ENCODE measurements at regions not wholly inside any gene's neighbourhood (a gene's known extent, or its start where the extent isn't known, plus 50 kb on each side); places are given as distances from the start of the nearest gene placed in this dataset.

GRCh38 chr2:125371867-125372266 lies 1284.1 kb upstream of the GYPC start:
- CTCF ChIA-PET = no interaction called here
- POLR2A ChIA-PET = interaction anchor here (0.6 kb wide), 1 partner anchor 30 kb away, joined by 3 read pairs; no protein-coding TSS in a partner anchor
- Mint-ChIP-seq H3K4me3 (ENCODE audit: unreplicated experiment) (no peak overlapping the region), H3K9me3 (ENCODE audit: unreplicated experiment) (no peaks in the 10 kb centered on the region), H3K4me1 (ENCODE audit: insufficient read depth, unreplicated experiment) (no peaks in the 10 kb centered on the region), H3K27me3 (ENCODE audit: insufficient read depth, unreplicated experiment) (no peaks in the 10 kb centered on the region), H3K36me3 (ENCODE audit: insufficient read depth, unreplicated experiment) (peaks cover 7% of the 10 kb centered on the region), H3K27ac (ENCODE audit: low read depth, unreplicated experiment) (no peak overlapping the region)
- peak; percentile 2 for DNase-seq (ENCODE audit: unreplicated experiment)
- BruUV-seq (replicated peaks) = no TSS peak
- intact Hi-C loops (cut with micrococcal nuclease) = no loop called here
- TF ChIP-seq CTCF (IDR thresholded peaks at IDR 0.05; ENCODE audit: unreplicated experiment) = no peak

- Mint-ChIP-seq H3K27ac (ENCODE audit: low read depth, unreplicated experiment) (no peak overlapping the region), H3K4me1 (ENCODE audit: insufficient read depth, unreplicated experiment) (no peaks in the 10 kb centered on the region), H3K4me3 (ENCODE audit: unreplicated experiment) (no peak overlapping the region), H3K27me3 (ENCODE audit: insufficient read depth, unreplicated experiment) (no peaks in the 10 kb centered on the region), H3K36me3 (ENCODE audit: insufficient read depth, unreplicated experiment) (peaks cover 7% of the 10 kb centered on the region), H3K9me3 (ENCODE audit: unreplicated experiment) (no peaks in the 10 kb centered on the region)
- intact Hi-C loops (cut with micrococcal nuclease) = no loop called here
- TF ChIP-seq CTCF (IDR thresholded peaks at IDR 0.05; ENCODE audit: unreplicated experiment) = no peak
- no TSS peak for BruUV-seq (replicated peaks)
- ChIA-PET POLR2A (no interaction called here), CTCF (no interaction called here)
- DNase-seq (ENCODE audit: unreplicated experiment) = no peak
These were observed 1282.7 kb upstream of the GYPC start for GRCh38 chr2:125373293-125373692.

GRCh38 chr2:125386074-125386473 lies 1269.9 kb upstream of the GYPC start:
- ChIA-PET CTCF (no interaction called here), POLR2A (no interaction called here)
- Mint-ChIP-seq H3K36me3 (ENCODE audit: insufficient read depth, unreplicated experiment) (no peaks in the 10 kb centered on the region), H3K4me1 (ENCODE audit: insufficient read depth, unreplicated experiment) (no peaks in the 10 kb centered on the region), H3K9me3 (ENCODE audit: unreplicated experiment) (no peaks in the 10 kb centered on the region), H3K27ac (ENCODE audit: low read depth, unreplicated experiment) (no peak overlapping the region), H3K4me3 (ENCODE audit: unreplicated experiment) (no peak overlapping the region), H3K27me3 (ENCODE audit: insufficient read depth, unreplicated experiment) (no peaks in the 10 kb centered on the region)
- no peak for TF ChIP-seq CTCF (IDR thresholded peaks at IDR 0.05; ENCODE audit: unreplicated experiment)
- no peak for DNase-seq (ENCODE audit: unreplicated experiment)
- intact Hi-C loops (cut with micrococcal nuclease) = no loop called here
- no TSS peak for BruUV-seq (replicated peaks)

- H3K4me1 Mint-ChIP-seq (ENCODE audit: insufficient read depth, unreplicated experiment) = peaks cover 12% of the 10 kb centered on the region
- H3K4me3 Mint-ChIP-seq (ENCODE audit: unreplicated experiment) = no peak overlapping the region
- DNase-seq (ENCODE audit: unreplicated experiment) = no peak
- CTCF ChIA-PET = interaction anchor here (1.2 kb wide), 1 partner anchor 17 kb away, joined by 4 read pairs; no protein-coding TSS in a partner anchor
- intact Hi-C loops (cut with micrococcal nuclease) = no loop called here
- BruUV-seq (replicated peaks) = no TSS peak
- no peak overlapping the region for H3K27ac Mint-ChIP-seq (ENCODE audit: low read depth, unreplicated experiment)
- no peaks in the 10 kb centered on the region for H3K9me3 Mint-ChIP-seq (ENCODE audit: unreplicated experiment)
- H3K36me3 Mint-ChIP-seq (ENCODE audit: insufficient read depth, unreplicated experiment) = no peaks in the 10 kb centered on the region
- POLR2A ChIA-PET = interaction anchor here (0.6 kb wide), 1 partner anchor 28 kb away, joined by 5 read pairs; no protein-coding TSS in a partner anchor
- no peaks in the 10 kb centered on the region for H3K27me3 Mint-ChIP-seq (ENCODE audit: insufficient read depth, unreplicated experiment)
- TF ChIP-seq CTCF (IDR thresholded peaks at IDR 0.05; ENCODE audit: unreplicated experiment) = no peak
These were observed 1258.3 kb upstream of the GYPC start for GRCh38 chr2:125397535-125398251.

Data from MCF 10A (cell line).